ENCODE measurements at regions not wholly inside any gene's neighbourhood (a gene's known extent, or its start where the extent isn't known, plus 50 kb on each side); places are given as distances from the start of the nearest gene placed in this dataset.

DNA sequence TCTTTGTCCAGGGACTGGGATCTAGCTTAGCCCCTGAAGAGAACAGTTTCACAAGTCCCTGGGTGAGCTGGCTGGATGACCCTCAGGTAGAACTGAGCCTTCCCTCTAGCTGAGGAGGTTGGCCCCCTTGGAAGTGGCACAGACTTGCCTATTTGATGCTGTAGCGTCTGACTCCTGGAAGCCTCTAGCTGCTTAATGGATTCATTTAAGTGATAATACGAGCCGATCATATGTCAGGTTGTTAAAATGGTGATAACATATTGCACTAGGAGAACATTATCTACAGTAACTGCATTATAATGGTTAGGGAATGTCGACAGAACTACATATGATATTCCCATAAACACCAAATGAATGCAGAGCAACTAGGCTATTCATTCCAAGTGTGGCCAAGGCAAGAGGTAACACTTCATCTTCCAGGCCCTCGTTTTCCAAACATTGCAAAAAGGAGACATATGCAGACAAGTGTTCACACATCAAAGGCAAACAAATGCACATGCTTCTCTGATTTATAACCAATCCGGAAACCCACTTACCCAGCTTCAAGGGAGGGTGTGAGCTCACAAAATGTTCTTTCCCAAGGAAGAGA, 340.1 kb upstream of the PLXNA2 start:
- no peak for DNase-seq (ENCODE audit: low read depth, low spot score)

DNA sequence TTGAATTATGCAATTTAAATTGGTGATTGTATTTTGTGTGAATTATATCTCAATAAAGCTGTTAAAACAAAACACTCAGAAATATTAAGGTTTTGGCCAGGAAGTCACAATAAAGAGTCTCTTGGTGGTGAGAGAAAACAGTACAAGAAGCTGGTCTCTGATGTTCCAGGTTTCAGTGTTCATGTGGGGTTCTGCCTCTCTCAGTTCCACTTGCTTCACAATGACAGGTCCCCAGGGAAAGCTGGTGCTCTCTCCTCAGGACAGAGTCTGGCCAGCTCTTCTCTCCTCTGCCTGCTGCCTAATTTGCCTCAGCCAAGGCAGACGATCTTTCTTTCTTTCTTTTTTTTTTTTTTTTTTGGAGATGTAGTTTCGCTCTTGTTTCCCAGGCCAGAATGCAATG, 342.9 kb upstream of the PLXNA2 start:
- no peak for DNase-seq (ENCODE audit: low read depth, low spot score)

DNA sequence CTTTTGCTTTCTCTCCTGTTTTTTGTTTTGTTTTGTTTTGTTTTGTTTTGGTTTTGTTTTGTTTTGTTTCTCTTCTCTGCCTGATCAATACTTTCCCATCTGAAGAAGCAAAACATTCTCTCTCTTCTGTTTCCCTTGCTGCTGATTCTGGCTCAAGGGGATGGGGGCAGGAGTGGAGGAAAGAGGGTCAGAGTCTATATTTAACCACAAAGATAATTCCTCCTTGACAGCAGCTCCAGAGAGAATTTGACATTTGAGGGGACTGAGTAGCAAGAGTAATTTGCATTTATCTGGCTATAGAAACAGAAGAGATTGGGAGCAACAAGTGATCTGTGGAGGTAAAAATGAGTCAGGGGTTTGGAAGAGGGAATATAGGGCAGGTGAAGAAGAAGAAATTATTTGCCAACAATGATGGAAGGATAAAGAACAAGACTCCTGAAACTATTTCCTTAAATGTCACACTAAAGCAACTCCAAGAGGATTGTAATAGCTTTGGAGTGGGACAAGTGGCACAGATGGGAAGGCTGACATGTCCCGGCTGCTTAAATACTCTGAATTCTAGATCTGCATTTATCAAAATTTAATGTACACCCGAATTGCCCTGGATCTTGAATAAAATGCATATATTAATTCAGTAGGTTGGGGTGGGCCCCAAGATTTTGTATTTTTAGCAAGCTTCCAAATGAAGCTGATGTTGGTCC, 349.3 kb upstream of the PLXNA2 start:
- no peak for DNase-seq (ENCODE audit: low read depth, low spot score)

DNA sequence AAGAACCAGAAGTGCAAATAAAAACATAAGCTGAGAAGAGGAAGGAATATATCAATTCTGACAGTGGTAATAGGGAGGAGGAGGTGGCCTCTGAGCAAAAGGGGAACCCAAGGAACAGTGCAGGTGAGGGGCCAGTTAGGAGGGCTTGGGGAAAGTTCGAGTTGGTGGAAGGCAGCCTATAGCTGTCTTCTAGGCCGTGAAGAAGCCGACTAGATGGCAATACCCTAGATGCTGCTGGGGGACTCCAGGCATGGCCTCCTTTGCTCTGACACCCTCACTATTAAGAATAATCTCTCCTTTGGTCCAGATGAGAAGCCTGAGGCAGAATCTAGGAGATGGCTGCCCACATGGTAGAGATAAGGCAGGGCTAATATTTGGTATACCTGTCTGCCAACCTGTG, 351.1 kb upstream of the PLXNA2 start:
- DNase-seq (ENCODE audit: low read depth, low spot score): no peak

DNA sequence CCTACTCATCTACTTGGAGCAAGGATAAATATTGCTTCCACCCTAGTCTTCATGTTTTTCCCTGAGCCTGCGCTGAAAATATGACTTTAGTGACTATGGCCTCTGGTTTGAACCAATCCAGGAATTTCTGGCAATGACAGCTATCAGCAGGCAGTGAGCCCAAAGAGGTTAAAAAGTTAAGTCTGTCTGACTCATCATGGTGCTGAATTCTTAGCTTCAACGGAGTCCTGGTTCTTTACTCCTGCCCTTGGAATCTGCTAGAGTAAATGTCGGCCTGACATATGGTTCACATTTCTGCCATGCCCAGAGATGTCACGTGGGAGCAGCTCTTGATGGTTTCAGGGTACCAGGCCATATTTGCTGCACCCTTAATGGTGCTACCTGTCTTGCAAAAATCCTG, 351.6 kb upstream of the PLXNA2 start:
- no peak for DNase-seq (ENCODE audit: low read depth, low spot score)

DNA sequence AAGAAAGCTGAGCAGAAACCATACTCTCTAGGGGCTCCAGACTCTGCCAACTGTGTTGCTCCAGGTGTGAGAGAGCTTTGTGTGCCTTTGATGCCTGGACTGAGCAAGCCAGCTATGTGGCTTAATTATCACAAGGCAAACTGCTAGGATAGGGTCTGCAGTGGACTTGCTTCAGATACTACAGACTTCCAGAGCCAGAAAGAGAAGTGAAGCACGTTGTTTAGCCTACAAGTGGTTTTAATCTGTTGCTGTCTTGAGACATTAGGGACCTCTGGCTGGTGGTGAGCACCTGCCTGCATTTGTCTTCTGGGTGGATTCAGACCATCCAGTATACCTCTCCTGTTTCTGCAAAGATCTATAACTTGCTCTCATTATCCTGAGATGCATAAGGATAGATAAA, 353.4 kb upstream of the PLXNA2 start:
- DNase-seq (ENCODE audit: low read depth, low spot score): no peak

DNA sequence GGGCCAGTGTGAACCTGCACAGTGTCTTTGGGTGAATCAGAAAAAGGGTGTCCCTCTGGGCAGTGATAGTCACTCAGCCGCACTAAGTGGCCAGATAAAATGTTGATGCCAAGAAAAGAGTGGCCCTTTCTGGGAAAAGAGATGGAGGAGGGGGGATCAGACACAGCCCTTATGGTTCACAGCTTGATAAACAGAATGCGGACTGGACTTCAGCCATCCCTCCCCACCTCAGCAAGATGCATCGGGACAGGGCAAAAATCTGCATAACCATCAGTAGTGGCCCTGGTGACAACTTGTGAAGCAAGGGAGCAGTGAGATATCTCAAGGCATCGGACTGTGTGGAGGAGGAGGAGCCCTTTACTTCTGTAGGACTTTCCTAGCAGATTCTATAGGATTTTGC, 353.8 kb upstream of the PLXNA2 start:
- DNase-seq (ENCODE audit: low read depth, low spot score): no peak

DNA sequence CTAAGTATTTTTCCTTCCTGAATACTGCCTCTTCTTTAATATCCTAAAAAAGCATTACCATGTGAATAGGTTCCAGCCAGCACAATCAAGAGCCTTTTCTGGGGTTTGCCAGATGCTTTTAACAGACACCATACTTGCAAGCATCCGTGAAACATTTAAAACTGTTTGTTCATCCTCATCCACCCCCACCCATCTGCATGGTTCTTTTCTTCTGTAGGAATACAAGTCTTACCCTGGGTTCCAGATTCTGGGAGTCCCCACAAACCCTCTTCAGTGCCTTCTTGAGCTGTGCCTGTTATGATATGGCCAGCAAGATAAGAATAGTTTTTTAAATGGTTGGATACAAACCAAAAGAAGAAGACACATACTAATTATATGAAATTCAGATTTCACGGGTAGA, 354.9 kb upstream of the PLXNA2 start:
- no peak for DNase-seq (ENCODE audit: low read depth, low spot score)

DNA sequence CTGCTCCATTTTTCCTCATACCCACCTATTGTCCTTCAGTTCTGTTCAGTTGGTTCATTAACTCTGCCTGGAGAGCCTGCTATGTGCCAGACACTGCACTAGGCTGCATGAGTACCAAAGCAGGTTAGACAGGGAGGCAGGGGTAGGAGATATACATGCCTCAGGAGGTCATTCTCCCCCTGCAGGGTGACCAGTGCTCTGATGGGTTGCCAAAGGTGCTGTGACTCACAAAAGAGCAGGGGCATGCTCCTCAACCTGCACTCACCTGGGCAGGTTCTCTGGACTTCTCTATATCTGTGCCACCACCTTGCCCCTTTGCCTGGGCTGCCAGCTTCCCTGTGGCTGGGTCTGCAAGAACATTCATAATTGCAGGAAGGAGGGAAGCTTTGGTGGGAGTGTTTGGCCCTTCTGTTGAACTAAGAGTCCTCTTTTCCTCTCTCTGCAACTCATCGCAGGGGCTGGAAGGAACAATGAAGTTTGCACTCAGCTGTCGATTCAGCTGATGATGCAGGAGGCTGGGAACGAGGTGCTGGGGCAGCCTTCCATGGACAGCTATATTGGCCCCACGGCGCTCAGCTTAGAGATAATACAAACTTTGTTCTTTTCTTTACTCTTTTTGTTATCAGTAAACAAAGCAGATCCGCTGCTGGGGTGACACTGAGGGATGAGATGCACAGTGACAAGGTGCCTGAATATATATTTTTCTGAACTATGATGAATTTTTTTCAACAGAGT, 356.4 kb upstream of the PLXNA2 start:
- DNase-seq (ENCODE audit: low read depth, low spot score): no peak

DNA sequence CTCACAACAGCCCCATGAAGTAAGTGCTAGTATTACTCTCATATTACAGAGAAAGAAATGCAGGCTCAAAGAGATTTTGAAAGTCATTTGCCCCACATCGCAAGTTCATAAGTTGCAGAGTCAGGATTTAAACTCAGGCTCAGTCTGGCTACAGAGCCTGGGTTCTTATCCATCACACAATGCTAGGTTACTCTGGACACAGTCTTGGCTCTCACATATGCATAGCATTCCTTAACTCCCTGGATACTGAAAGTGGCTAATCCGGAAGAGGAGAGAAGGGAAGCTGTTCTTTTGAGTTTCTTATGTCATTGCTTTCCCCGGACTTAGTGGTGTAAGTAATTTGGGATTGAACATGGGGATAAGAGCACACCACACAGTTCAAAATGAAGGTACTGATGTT, 357.4 kb upstream of the PLXNA2 start:
- DNase-seq (ENCODE audit: low read depth, low spot score): no peak

DNA sequence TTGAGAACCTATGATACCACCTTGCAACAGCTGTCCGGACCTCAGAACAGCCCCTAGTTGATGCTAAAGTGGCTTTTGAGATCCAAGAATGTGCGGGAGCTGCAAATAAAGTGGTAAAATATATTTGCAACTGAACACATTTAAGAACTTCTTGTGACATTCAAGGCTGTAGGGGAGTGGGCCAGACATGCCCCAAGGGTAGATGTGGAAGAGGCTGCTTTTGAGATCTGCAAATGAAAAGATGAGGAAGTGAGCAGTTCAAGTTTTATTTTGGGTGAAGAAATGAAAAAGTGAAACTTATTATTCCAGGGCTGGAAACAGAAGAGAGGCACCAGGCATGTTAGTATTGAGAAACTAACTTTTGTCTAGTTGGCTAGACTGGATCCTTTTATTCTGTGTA, 359.5 kb upstream of the PLXNA2 start:
- no peak for DNase-seq (ENCODE audit: low read depth, low spot score)

DNA sequence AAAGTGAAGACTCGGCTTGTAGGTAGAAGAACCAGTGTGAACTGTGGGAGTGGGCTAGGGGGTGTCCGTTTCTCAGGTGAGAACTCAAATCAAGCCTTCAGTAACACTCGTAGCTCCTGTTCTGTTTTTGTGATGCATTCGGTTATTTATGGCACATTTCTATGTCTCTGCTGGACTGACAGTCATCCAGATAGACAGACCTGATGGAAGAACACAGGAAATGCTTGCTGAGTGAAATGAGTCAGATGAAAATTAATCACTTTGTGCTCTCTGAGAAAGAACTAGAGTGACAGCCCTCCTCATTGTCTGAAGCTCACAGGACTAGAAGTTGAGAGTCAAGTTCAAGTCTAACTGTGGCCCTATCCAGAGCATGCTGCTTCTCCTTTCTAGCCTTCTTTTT, 360.1 kb upstream of the PLXNA2 start:
- DNase-seq (ENCODE audit: low read depth, low spot score): no peak

DNA sequence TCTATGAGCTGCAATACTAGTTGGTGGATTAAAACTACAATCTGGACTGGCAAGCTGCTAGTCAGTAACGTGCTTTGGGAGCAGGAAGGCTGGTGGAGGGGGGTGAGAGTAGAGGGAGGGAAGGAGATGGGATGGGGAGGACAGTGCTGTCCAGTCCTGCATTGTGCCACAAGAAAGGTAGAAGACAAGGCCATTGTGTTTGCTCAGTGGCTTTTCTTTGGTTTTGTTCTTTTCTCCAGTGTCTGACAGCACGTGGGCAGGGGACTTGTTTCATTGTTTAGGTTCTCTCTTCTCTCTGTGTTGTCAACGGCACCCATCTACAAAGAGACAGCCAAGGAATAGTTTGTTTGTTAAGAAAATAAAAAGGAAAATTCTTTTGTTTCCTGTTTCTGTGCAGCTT, 362.8 kb upstream of the PLXNA2 start:
- DNase-seq (ENCODE audit: low read depth, low spot score): no peak

DNA sequence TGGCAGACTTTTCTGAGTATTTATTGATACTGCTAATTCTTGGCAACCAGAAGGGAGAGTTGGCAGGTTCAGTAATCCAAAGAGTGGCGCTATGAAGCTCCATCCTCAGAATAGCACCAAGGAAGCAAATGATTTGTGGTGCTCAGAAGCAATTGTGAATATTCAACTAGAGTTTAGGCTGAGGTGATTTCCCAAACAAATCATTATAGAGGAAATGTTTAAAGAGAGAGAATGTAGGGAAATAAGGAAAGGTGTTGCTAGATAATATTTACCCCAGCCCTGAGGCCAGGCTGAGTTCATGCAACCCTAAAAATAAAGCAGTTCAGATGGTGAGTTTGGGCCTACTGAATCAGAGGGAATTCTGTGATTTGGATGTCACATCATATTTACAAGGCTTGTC, 363.4 kb upstream of the PLXNA2 start:
- no peak for DNase-seq (ENCODE audit: low read depth, low spot score)

DNA sequence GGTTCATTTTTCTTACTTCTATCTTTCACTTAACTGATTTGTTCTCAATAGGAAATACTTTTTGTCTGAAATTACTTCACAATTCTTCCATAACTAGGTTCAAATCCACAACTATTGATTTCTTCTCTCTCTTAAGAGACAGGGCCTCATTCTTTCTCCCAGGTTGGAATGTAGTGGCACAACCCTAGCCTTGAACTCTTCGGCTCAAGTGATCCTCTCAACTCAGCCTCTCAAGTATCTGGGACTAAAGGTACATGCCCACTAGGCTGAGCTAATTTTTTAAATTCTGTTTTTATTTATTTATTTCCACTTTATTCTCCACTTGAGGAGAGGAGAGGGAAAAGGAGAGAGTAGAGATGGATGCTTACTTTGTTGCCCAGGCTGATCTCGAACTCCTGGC, 370.4 kb upstream of the PLXNA2 start:
- DNase-seq (ENCODE audit: low read depth, low spot score): no peak

DNA sequence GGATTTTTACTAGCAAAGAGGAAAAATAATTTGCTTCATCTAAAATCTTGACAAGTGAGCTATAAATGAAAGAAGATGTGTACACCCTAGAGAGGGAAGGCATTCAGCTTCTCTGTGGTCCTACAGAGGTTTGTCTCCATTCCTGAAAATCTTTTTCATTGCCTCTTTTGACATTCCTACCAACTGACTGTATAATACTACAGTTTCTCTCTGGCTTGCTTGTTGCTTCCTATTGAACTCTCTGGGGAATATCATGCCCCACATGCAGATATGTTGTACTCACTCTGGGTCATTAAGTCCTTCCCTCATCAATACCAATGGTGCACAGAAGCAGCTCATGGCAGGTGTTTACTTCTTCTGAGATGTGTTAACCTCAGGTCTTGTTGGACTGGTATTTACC, 371.2 kb upstream of the PLXNA2 start:
- DNase-seq (ENCODE audit: low read depth, low spot score): no peak

DNA sequence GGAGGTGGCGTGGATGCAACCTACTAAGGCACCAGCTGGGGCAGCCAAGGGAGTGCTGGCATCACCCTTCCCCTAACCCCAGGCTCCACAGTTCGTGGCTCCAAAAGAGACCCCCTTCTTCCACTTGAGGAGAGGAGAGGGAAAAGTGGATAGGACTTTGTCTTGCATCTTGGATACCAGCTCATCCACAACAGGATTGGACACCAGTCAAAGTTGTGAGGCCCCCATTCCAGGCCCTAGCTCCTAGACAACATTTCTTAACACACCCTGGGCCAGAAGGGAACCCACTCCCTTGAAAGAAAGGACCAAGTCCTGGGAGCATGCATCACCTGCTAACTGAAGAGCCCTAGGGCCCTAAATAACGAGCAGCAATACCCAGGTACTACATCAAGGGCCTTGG, 372.6 kb upstream of the PLXNA2 start:
- no peak for DNase-seq (ENCODE audit: low read depth, low spot score)

DNA sequence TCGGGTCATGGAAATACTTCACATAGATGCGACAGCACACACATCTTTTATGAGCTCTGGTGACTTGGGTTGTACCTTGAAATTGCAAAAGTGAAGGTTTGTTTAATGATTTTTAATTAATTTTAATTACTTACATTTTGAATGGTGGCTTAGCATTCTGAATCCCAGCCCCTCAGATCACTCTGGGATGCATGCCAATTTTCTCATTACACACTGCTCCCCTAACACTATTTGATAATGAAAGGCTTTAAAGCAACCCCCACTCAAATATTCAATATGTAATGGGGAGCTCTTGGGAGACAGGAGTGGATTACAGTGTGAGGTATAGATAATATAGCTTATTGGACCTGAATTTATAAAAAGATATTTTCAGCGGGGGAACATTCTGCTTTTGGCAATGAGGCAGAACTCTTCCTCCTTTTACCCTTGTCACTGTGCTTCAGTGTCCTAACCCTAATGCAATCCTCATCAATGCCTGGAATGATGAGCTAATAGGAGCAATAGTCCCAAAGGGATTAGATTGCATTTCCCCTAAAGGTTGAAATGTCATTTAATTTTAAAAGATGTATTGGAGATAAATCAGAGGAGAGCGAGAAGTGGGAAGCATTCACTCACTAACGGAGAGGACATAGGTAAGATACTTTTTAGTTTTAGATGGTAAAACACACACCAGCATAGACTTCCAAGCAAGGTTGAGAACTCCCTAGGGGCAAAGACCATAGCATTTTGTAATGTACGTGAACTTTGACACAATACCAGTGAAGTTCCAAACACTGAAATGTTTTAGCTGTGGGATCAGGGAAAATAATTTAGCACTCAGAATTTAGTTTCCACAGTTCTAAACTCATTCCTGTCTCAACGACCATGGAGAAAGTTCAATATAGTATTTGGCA, 384.1 kb upstream of the PLXNA2 start:
- no peak for DNase-seq (ENCODE audit: low read depth, low spot score)

DNA sequence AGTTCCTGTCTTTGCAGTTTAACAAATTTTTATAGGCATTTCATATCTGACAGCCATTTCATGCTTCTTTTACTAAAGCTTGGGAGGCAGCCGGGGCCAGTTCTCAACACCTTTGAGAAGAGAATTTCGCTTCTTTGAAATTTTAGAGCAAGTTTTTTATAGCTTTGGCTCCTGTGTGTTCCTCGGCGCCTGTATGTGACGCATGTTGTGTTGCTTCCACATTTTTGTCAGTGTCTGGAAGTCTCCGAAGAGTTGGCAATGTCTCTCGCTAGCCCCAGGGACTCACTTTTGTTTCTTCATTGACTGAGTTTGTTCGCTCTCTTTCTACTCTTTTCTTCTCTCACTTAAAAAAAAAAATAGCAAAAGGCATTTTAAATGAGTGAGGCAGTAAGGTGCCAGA, 386.9 kb upstream of the PLXNA2 start:
- no peak for DNase-seq (ENCODE audit: low read depth, low spot score)

DNA sequence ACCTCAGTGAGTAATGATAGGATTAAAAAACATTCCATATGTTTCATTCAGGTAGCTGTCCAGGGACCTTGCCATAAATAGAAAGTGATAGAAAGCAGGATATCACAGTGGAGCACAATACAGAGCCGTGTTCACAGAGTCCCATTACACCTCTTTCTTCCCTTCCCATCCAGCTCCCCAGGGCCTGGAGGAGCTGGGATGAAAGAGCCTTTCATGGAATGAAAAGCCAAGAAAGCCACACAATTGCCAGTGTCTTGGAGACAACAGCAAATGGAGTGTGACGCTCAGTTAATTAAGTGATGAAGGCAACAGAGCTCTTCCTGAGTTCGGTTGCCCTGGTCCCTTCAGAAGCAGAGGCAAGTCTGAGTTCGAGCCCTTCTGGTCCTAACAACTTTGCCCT, 387.3 kb upstream of the PLXNA2 start:
- DNase-seq (ENCODE audit: low read depth, low spot score): no peak

DNA sequence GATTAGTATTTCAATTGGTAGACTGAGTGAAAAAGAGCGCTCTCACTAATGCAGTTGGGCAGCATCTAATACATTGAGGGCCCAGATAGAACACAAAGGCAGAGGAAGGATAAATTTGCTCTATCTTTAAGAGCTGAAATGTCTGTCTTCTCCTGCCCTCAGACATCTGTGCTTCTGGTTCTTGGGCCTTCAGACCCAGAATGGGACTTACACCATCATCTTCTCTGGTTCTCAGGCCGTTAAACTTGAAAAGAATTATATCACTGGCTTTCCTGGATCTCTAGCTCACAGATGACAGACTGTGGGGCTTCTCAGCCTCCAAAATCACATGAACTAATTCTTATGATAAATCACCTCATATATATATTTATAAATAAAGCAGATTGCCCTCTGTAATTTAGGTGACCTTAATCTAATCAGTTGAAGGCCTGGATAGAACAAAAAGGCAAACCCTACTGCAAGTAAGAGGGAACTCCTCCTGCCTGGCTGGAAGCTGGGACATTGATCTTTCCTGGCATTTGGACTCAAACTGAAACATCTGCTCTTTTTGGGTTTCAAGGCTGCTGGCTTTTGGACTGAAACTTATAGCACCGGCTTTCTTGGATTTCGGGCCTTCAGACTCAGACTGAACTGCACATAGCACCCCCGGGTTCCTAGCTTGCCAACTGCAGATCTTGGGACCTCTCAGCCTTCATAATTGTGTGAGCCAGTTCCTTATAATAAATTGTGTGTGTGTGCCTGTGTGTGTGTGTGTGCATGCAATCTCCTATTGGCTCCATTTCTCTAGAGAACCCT, 390.4 kb upstream of the PLXNA2 start:
- no peak for DNase-seq (ENCODE audit: low read depth, low spot score)

Measured in pulmonary artery endothelial cell (primary cell).